ENCODE measurements at regions not wholly inside any gene's neighbourhood (a gene's known extent, or its start where the extent isn't known, plus 50 kb on each side); places are given as distances from the start of the nearest gene placed in this dataset.
"Not testable (repeated sequence)": the region's sequence is repeated elsewhere in the genome, so short reads cannot be mapped to it uniquely, and the experiment has no call there.

- no peak for TF ChIP-seq FOSB (CRISPR knock-in tag; IDR thresholded peaks at IDR 0.05)
- TF ChIP-seq TFCP2L1 (CRISPR knock-in tag; IDR thresholded peaks at IDR 0.05) = no peak
- TF ChIP-seq ESRRA (IDR thresholded peaks at IDR 0.05; ENCODE audit: borderline replicate concordance, low read length) = no peak
- TF ChIP-seq ZFP36 (IDR thresholded peaks at IDR 0.05; ENCODE audit: borderline replicate concordance, partially characterized antibody) = no peak
- TF ChIP-seq JUNB (IDR thresholded peaks at IDR 0.05) = no peak
- no peak for TF ChIP-seq KDM1A (IDR thresholded peaks at IDR 0.05; ENCODE audit: low read depth)
- TF ChIP-seq CHD4 (IDR thresholded peaks at IDR 0.05; ENCODE audit: borderline replicate concordance) = no peak
- no peak for TF ChIP-seq HOXB13 (CRISPR knock-in tag; IDR thresholded peaks at IDR 0.05; ENCODE audit: low read depth)
- no peak for TF ChIP-seq MAZ (IDR thresholded peaks at IDR 0.05; ENCODE audit: borderline replicate concordance, low read depth, low read length)
- DNase-seq (ENCODE audit: low read depth in 1 of 2, low spot score in 1 of 2) = no peak
Observed at GRCh38 chr3:162702768-162703385, 1206.3 kb downstream of the OTOL1 start.

GRCh38 chr3:162704238-162704637, 1207.6 kb downstream of the OTOL1 start:
- POLR2A ChIA-PET = no interaction called here
- no peak for DNase-seq (ENCODE audit: low read depth in 1 of 2, low spot score in 1 of 2)
- WGBS (ENCODE audit: missing lambda C conversion rate) = 65% methylated on average over 1 of the region's 1 CpG
- Histone ChIP-seq H3K9me3 (no peaks in the 10 kb centered on the region), H3K4me1 (peaks cover 9% of the 10 kb centered on the region), H3K27ac (no peak overlapping the region), H3K4me2 (peak overlapping the region; percentile 41; the same call in 2 of the 3 replicates), H3K4me3 (no peak overlapping the region)
- CTCF ChIA-PET = no interaction called here
- ATAC-seq = no peak
- FAIRE-seq = no peak
- TF ChIP-seq FOXS1 (CRISPR knock-in tag; IDR thresholded peaks at IDR 0.05) = no peak

More at GRCh38 chr3:162702768-162703385, 1206.3 kb downstream of the OTOL1 start:
- CTCF ChIA-PET = no interaction called here
- POLR2A ChIA-PET = no interaction called here
- no peak overlapping the region for H3K27ac ChIP-seq
- H3K4me1 ChIP-seq = peaks cover 8% of the 10 kb centered on the region
- no peak overlapping the region for H3K4me3 ChIP-seq
- 95% methylated on average over 15 of the region's 31 CpGs for WGBS (ENCODE audit: missing lambda C conversion rate)
- FAIRE-seq (no peak), ATAC-seq (no peak)
- no peaks in the 10 kb centered on the region for H3K9me3 ChIP-seq
- H3K4me2 ChIP-seq = no peak overlapping the region

DNA sequence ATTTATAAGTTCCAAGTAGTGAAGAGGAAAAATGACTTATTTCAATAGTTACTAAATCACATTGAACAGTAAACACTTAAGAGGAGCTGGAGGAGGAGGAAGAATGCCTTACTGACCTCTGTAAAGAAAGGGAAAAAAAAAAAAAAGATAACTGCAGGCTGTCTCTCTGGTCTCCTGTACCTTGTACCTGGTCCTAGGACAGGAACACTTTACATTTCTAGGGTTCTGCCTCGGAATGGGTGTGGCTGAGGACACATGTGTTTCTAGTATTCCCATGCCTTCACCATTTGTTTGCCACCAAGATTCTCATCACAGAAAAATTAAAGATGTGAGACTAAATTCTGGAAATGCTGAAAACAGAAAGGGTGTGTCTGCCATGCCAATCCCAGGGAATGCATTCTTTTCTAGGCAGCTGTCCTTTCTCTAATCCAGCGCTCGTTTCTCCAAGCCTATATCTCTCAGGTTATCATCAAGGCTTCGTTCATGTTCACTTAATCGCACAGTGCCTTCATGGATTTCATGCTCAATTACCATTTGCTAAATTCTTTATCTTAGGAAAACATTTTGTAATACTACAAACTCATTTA, 1208.3 kb downstream of the OTOL1 start:
- H3K4me2 ChIP-seq = peak overlapping the region; percentile 41
- ChIA-PET CTCF (no interaction called here), POLR2A (no interaction called here)
- no peak for FAIRE-seq
- no peak overlapping the region for H3K4me3 ChIP-seq
- ATAC-seq = no peak
- no peak for DNase-seq (ENCODE audit: low read depth in 1 of 2, low spot score in 1 of 2)
- no peak overlapping the region for H3K27ac ChIP-seq
- peaks cover 12% of the 10 kb centered on the region for H3K4me1 ChIP-seq
- no peaks in the 10 kb centered on the region for H3K9me3 ChIP-seq
- TF ChIP-seq ZSCAN20 (CRISPR knock-in tag; IDR thresholded peaks at IDR 0.05) (no peak), HDAC2 (IDR thresholded peaks at IDR 0.05) (no peak), E2F6 (IDR thresholded peaks at IDR 0.05; ENCODE audit: borderline replicate concordance, low read depth) (no peak), KDM1A (IDR thresholded peaks at IDR 0.05; ENCODE audit: low read depth) (no peak), ZC3H11A (IDR thresholded peaks at IDR 0.05) (no peak), TFCP2L1 (CRISPR knock-in tag; IDR thresholded peaks at IDR 0.05) (no peak), POLR2A (IDR thresholded peaks at IDR 0.05; ENCODE audit: low read length) (no peak), HMGXB4 (CRISPR knock-in tag; IDR thresholded peaks at IDR 0.05; ENCODE audit: borderline replicate concordance) (no peak), HOXA7 (CRISPR knock-in tag; IDR thresholded peaks at IDR 0.05) (no peak), USF2 (IDR thresholded peaks at IDR 0.05) (no peak), MAFK (IDR thresholded peaks at IDR 0.05; ENCODE audit: partially characterized antibody) (no peak)
- WGBS (ENCODE audit: missing lambda C conversion rate) = 75% methylated on average over 5 of the region's 5 CpGs

GRCh38 chr3:162708394-162708793, 1211.8 kb downstream of the OTOL1 start:
- POLR2A ChIA-PET; CTCF ChIA-PET; H3K9me3 ChIP-seq; DNase-seq (ENCODE audit: low read depth in 1 of 2, low spot score in 1 of 2); ATAC-seq; FAIRE-seq; H3K4me3 ChIP-seq: not testable (repeated sequence)
- Histone ChIP-seq H3K4me2 (peak overlapping the region; percentile 54), H3K4me1 (peaks cover 22% of the 10 kb centered on the region), H3K27ac (peak overlapping the region; percentile 42 to 81; a peak in 4 of 6 replicates)
- WGBS (ENCODE audit: missing lambda C conversion rate) = 87% methylated on average over 2 of the region's 2 CpGs

All from A549 (cell line).